HCT116 (cell line): ENCODE measurements at regions not wholly inside any gene's neighbourhood (a gene's known extent, or its start where the extent isn't known, plus 50 kb on each side); places are given as distances from the start of the nearest gene placed in this dataset.
"Not testable (repeated sequence)": the region's sequence is repeated elsewhere in the genome, so short reads cannot be mapped to it uniquely, and the experiment has no call there.

ENCODE experiments used
- ATAC-seq: fragments of 200-7000 bp; cut with Tn5 transposase; 2 replicates; pipeline ENCODE4 v1.9.1; 2020; ENCODE audit warnings: mild to moderate bottlenecking, moderate library complexity
- BruUV-seq: library from RNA; stranded (reverse); fragments of 400-500 nt; replicated peaks from 2 replicates; lab custom pipeline; 2021; lab: Mats Ljungman, UMichigan
- CTCF ChIA-PET: fragments of 300-600 bp; sonication (Branson Sonifier 250); formaldehyde crosslinking; loops from one replicate; lab custom pipeline; 2021; ENCODE audit warnings: antibody characterized with exemption; lab: Charles Lee
- POLR2A ChIA-PET: fragments of 300-600, 350-600 bp; sonication (Branson Sonifier 250); formaldehyde crosslinking; loops from one replicate; lab custom pipeline; 2021; ENCODE audit warnings: antibody characterized with exemption; lab: Charles Lee
- RAD21 ChIA-PET, 2 experiments: fragments of 300-600 bp; sonication (Branson Sonifier 250); formaldehyde crosslinking; loops; one replicate each; lab custom pipeline; 2023; ENCODE audit warnings: low total read pairs in 2 of 2; ENCODE audit not compliant: uncharacterized antibody in 2 of 2, unreplicated experiment in 2 of 2, low non-redundant PET in 1 of 2; lab: Charles Lee
- DNase-seq: peaks from one replicate; pipeline ENCODE4 v3.0.0-alpha.2; 2010; ENCODE audit warnings: low read depth, low spot score
- H2AFZ ChIP-seq: fragments of 200-600 bp; shearing (Covaris generic), sonication (generic); 2 replicates; pipeline ENCODE4 v1.6.1; 2017; ENCODE audit warnings: low read depth, mixed run types, mixed read lengths, antibody characterized with exemption, low read length; ENCODE audit not compliant: poor library complexity, severe bottlenecking
- H3K27ac ChIP-seq: 2 replicates; pipeline ENCODE4 v1.5.1; 2012; ENCODE audit warnings: low read depth, low read length
- H3K27me3 ChIP-seq: fragments of 200-600 bp; sonication (generic); 2 replicates; pipeline ENCODE4 v1.6.1; 2016; ENCODE audit warnings: mixed run types, low read length, mixed read lengths; ENCODE audit not compliant: insufficient read depth
- H3K36me3 ChIP-seq, 2 experiments: fragments of 200-500 bp in 1 of 2; fragments of 200-600 bp in 1 of 2; sonication (Bioruptor generic) in 1 of 2; sonication (generic) in 1 of 2; 2 replicates each; pipeline versions ENCODE4 v1.5.1 to v1.6.1; 2014 to 2016; ENCODE audit warnings: low read length in 2 of 2, inconsistent platforms in 1 of 2, mixed read lengths in 1 of 2, mixed run types in 1 of 2; ENCODE audit not compliant: insufficient read depth in 2 of 2, control insufficient read depth in 1 of 2
- H3K4me1 ChIP-seq, 2 experiments: fragments of 200-600 bp in 1 of 2; sonication (generic) in 1 of 2; 2 replicates each; pipeline versions ENCODE4 v1.5.1 to v1.6.1; 2012 to 2017; ENCODE audit warnings: low read length in 2 of 2, inconsistent platforms in 1 of 2, mild to moderate bottlenecking in 1 of 2, mixed read lengths in 1 of 2, mixed run types in 1 of 2, moderate library complexity in 1 of 2; ENCODE audit not compliant: insufficient read depth in 2 of 2, control insufficient read depth in 1 of 2
- H3K4me2 ChIP-seq: fragments of 200-600 bp; sonication (generic); 2 replicates; pipeline ENCODE4 v1.6.1; 2017; ENCODE audit warnings: mixed run types, low read length, mixed read lengths
- H3K4me3 ChIP-seq, 2 experiments: fragments of 200-600 bp in 1 of 2; sonication (generic) in 1 of 2; replicated peaks in 1 of 2; 2 replicates each; pipeline ENCODE4 v1.5.1; 2011 to 2016; ENCODE audit warnings: low read length in 2 of 2, control low read depth in 1 of 2, low read depth in 1 of 2, mild to moderate bottlenecking in 1 of 2, mixed read lengths in 1 of 2, mixed run types in 1 of 2
- H3K79me2 ChIP-seq: fragments of 200-600 bp; sonication (generic); 2 replicates; pipeline ENCODE4 v1.6.1; 2017; ENCODE audit warnings: mild to moderate bottlenecking, mixed run types, low read length, moderate library complexity, mixed read lengths; ENCODE audit not compliant: insufficient read depth
- H3K9ac ChIP-seq: fragments of 200-600 bp; sonication (generic); 2 replicates; pipeline ENCODE4 v1.6.1; 2016; ENCODE audit warnings: low read length, mixed read lengths
- H3K9me2 ChIP-seq: fragments of 200-600 bp; sonication (generic), shearing (Covaris generic); 2 replicates; pipeline ENCODE4 v1.6.1; 2017; ENCODE audit warnings: mixed run types, mild to moderate bottlenecking, moderate library complexity; ENCODE audit not compliant: insufficient read depth
- H3K9me3 ChIP-seq, 2 experiments: fragments of 200-500 bp in 1 of 2; fragments of 200-600 bp in 1 of 2; sonication (Bioruptor generic) in 1 of 2; sonication (generic) in 1 of 2; 2 replicates each; pipeline ENCODE4 v1.6.1; 2014 to 2017; ENCODE audit warnings: low read length in 2 of 2, mixed read lengths in 2 of 2, inconsistent platforms in 1 of 2, low read depth in 1 of 2, mild to moderate bottlenecking in 1 of 2, mixed run types in 1 of 2, moderate library complexity in 1 of 2; ENCODE audit not compliant: control insufficient read depth in 1 of 2, insufficient read depth in 1 of 2
- H4K20me1 ChIP-seq: fragments of 200-600 bp; sonication (generic), shearing (Covaris generic); 2 replicates; pipeline ENCODE4 v1.6.1; 2017; ENCODE audit warnings: mixed run types, mild to moderate bottlenecking, moderate library complexity; ENCODE audit not compliant: insufficient read depth
- ATF3 ChIP-seq: IDR thresholded peaks from 2 replicates; pipeline ENCODE4 v1.6.1; 2012
- CBX3 ChIP-seq: IDR thresholded peaks from 2 replicates; pipeline ENCODE4 v1.6.1; 2012; ENCODE audit warnings: low read depth
- ELF1 ChIP-seq: IDR thresholded peaks from 2 replicates; pipeline ENCODE4 v1.6.1; 2012; ENCODE audit warnings: low read depth, borderline replicate concordance
- POLR2A ChIP-seq: IDR thresholded peaks from 2 replicates; pipeline ENCODE4 v1.7.0; 2011; ENCODE audit warnings: borderline replicate concordance; ENCODE audit not compliant: insufficient read depth, insufficient read length; ENCODE audit errors: extremely low read depth
- RAD21 ChIP-seq: IDR thresholded peaks from 2 replicates; pipeline ENCODE4 v1.6.1; 2012; ENCODE audit warnings: low read depth, mild to moderate bottlenecking
- REST ChIP-seq: IDR thresholded peaks from 2 replicates; pipeline ENCODE4 v1.6.1; 2012; ENCODE audit warnings: low read depth
- ZFX ChIP-seq: fragments of 450-650 bp; IDR thresholded peaks from 2 replicates; pipeline ENCODE4 v1.6.1; 2017
- intact Hi-C: fragments of 100-400 bp; cut with micrococcal nuclease; formaldehyde crosslinking; loops from 2 replicates; pipeline ENCODE4 v1.10.0; 2022

GRCh38 chr11:50333861-50334260 is 301.2 kb downstream of the OR4C45 start:
- Histone ChIP-seq H3K4me3 (no peak overlapping the region), H4K20me1 (no peaks in the 10 kb centered on the region), H3K9me3 (peaks cover 0 to 3% of the 10 kb centered on the region in 2 experiments; a peak in 1 of 4 replicates), H2AFZ (no peak overlapping the region), H3K9ac (no peak overlapping the region), H3K9me2 (no peaks in the 10 kb centered on the region), H3K27ac (no peak overlapping the region), H3K27me3 (no peaks in the 10 kb centered on the region), H3K4me1 (no peaks in the 10 kb centered on the region), H3K79me2 (no peaks in the 10 kb centered on the region), H3K36me3 (no peaks in the 10 kb centered on the region), H3K4me2 (no peak overlapping the region)
- CTCF ChIA-PET, result no interaction called here
- ATAC-seq (no peak), DNase-seq (no peak)
- TF ChIP-seq RAD21 (no peak), ZFX (no peak), POLR2A (no peak), ATF3 (no peak), CBX3 (no peak), REST (no peak), ELF1 (no peak)
- intact Hi-C loops, result no loop called here
- RAD21 ChIA-PET, result no interaction called here
- POLR2A ChIA-PET, result no interaction called here
- no TSS peak for BruUV-seq

GRCh38 chr11:50337432-50337831 is 304.8 kb downstream of the OR4C45 start:
- ATAC-seq, POLR2A ChIA-PET, H3K27ac ChIP-seq, H3K27me3 ChIP-seq, H2AFZ ChIP-seq, H3K4me3 ChIP-seq, H4K20me1 ChIP-seq, CTCF ChIA-PET, RAD21 ChIA-PET, DNase-seq, H3K36me3 ChIP-seq, H3K9me2 ChIP-seq, BruUV-seq, H3K9me3 ChIP-seq, H3K9ac ChIP-seq, intact Hi-C loops, H3K79me2 ChIP-seq, H3K4me2 ChIP-seq, H3K4me1 ChIP-seq: not testable (repeated sequence)

- BruUV-seq, H3K4me2 ChIP-seq, POLR2A ChIA-PET: not testable (repeated sequence)
Observed at GRCh38 chr11:50348018-50348417, 315.3 kb downstream of the OR4C45 start.

More at GRCh38 chr11:50348018-50348417, 315.3 kb downstream of the OR4C45 start:
- H3K36me3 ChIP-seq, RAD21 ChIA-PET, H4K20me1 ChIP-seq, H3K4me1 ChIP-seq, H3K27ac ChIP-seq, H3K79me2 ChIP-seq, intact Hi-C loops, H3K9ac ChIP-seq, H3K9me3 ChIP-seq, H3K9me2 ChIP-seq, CTCF ChIA-PET, ATAC-seq, H2AFZ ChIP-seq, H3K27me3 ChIP-seq, DNase-seq, H3K4me3 ChIP-seq: not testable (repeated sequence)
